ENCODE measurements at regions not wholly inside any gene's neighbourhood (a gene's known extent, or its start where the extent isn't known, plus 50 kb on each side); places are given as distances from the start of the nearest gene placed in this dataset.

DNA sequence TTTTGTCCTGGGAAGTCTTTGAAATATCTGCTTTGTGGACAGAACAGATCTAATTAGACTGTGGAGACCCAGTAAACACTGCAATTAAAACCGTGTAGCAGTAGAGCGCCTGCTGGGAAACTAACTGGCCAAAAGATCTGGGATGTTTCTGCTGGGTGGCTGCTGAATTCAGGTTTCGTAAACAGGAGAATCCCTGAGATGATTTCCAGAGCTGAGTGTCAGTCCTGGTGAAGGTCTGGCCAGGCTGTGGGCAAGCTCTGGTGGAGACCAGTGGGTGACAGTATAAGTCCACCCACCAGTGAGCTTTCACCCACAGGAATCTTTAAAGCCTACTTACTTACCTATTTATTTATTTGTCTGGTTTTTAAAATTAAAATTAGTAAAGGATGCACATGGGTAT is 257.2 kb downstream of the IRF8 start:
- no peak for TF ChIP-seq POLR2AphosphoS5 (IDR thresholded peaks at IDR 0.05; ENCODE audit: low read depth, low read length)
- no peak for TF ChIP-seq TAF1 (IDR thresholded peaks at IDR 0.05; ENCODE audit: borderline replicate concordance, low read depth, low read length)
- no peak for TF ChIP-seq POLR2A (IDR thresholded peaks at IDR 0.05; ENCODE audit: low read depth, low read length)
